Ishikawa (cell line): ENCODE measurements at regions not wholly inside any gene's neighbourhood (a gene's known extent, or its start where the extent isn't known, plus 50 kb on each side); places are given as distances from the start of the nearest gene placed in this dataset.

Experiments
- CEBPB ChIP-seq: IDR thresholded peaks from 2 replicates; pipeline ENCODE4 v1.6.1; 2012
- CREB1 ChIP-seq: IDR thresholded peaks from 2 replicates; pipeline ENCODE4 v1.6.1; 2012; ENCODE audit warnings: low read depth
- EP300 ChIP-seq: IDR thresholded peaks from 2 replicates; pipeline ENCODE4 v1.6.1; 2012; ENCODE audit warnings: borderline replicate concordance
- NFIC ChIP-seq: IDR thresholded peaks from 2 replicates; pipeline ENCODE4 v1.6.1; 2012
- RAD21 ChIP-seq: IDR thresholded peaks from 2 replicates; pipeline ENCODE4 v1.6.1; 2012; ENCODE audit warnings: low read depth
- TAF1 ChIP-seq: IDR thresholded peaks from 2 replicates; pipeline ENCODE4 v1.6.1; 2012; ENCODE audit warnings: low read depth, mild to moderate bottlenecking
- TEAD4 ChIP-seq: IDR thresholded peaks from 2 replicates; pipeline ENCODE4 v1.6.1; 2012
- YY1 ChIP-seq: IDR thresholded peaks from 2 replicates; pipeline ENCODE4 v1.6.1; 2012; ENCODE audit warnings: low read depth
- ZBTB7A ChIP-seq: IDR thresholded peaks from 2 replicates; pipeline ENCODE4 v1.6.1; 2012; ENCODE audit warnings: low read depth
- TF ChIP-seq, protein P1 (sequence below): IDR thresholded peaks from 2 replicates; pipeline ENCODE4 v1.6.1; 2012
- TF ChIP-seq, protein P2 (sequence below): IDR thresholded peaks from 2 replicates; pipeline ENCODE4 v1.6.1; 2012; ENCODE audit warnings: low read depth, mild to moderate bottlenecking

DNA sequence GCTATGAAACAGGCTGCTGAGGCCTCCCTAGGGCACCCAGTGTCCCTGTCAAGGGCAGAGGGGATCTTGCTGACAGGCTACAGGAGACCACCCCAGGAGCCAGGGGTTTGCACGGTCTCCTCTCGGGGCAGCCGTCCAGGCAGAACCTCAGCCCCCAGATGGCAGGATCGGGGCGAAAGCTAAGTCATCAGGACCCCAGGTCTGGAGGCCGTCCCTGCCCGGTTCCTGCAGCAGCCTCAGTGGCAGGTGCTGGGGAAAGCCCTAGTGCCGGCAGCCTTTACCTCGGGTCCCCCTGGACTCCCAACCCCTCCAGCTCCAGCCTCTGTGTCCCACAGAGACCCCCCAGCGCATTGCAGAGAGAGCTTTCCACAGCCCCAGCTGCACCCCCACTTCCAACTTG, 103.8 kb upstream of the C14orf180 start:
- TF ChIP-seq ZBTB7A (no peak), YY1 (no peak), TEAD4 (no peak), RAD21 (no peak), NFIC (no peak), EP300 (no peak), CREB1 (no peak), CEBPB (no peak), TAF1 (no peak)
- TF ChIP-seq, protein P1, sequence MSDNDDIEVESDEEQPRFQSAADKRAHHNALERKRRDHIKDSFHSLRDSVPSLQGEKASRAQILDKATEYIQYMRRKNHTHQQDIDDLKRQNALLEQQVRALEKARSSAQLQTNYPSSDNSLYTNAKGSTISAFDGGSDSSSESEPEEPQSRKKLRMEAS, result no peak
- TF ChIP-seq, protein P2, sequence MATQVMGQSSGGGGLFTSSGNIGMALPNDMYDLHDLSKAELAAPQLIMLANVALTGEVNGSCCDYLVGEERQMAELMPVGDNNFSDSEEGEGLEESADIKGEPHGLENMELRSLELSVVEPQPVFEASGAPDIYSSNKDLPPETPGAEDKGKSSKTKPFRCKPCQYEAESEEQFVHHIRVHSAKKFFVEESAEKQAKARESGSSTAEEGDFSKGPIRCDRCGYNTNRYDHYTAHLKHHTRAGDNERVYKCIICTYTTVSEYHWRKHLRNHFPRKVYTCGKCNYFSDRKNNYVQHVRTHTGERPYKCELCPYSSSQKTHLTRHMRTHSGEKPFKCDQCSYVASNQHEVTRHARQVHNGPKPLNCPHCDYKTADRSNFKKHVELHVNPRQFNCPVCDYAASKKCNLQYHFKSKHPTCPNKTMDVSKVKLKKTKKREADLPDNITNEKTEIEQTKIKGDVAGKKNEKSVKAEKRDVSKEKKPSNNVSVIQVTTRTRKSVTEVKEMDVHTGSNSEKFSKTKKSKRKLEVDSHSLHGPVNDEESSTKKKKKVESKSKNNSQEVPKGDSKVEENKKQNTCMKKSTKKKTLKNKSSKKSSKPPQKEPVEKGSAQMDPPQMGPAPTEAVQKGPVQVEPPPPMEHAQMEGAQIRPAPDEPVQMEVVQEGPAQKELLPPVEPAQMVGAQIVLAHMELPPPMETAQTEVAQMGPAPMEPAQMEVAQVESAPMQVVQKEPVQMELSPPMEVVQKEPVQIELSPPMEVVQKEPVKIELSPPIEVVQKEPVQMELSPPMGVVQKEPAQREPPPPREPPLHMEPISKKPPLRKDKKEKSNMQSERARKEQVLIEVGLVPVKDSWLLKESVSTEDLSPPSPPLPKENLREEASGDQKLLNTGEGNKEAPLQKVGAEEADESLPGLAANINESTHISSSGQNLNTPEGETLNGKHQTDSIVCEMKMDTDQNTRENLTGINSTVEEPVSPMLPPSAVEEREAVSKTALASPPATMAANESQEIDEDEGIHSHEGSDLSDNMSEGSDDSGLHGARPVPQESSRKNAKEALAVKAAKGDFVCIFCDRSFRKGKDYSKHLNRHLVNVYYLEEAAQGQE, result no peak
